ENCODE measurements at regions not wholly inside any gene's neighbourhood (a gene's known extent, or its start where the extent isn't known, plus 50 kb on each side); places are given as distances from the start of the nearest gene placed in this dataset.

DNA sequence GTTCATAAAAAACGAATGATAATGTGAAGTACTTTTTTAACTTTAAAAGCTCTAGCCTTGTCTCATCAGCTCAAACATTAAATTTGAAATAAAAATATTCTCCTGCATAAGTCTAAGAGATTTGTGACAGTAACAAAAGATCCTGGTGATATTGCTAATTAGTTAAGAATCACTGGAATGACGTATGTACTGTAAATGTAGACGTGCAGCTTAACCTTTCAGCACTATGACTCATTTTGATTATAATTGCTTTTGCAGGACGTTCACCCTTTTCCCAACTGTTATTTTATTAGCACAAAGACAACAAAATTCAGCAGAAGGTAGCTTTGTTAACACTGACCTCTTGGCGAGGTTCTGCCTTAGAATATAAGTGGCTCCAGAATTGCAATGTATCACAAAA is 68.6 kb downstream of the TENT5A start (continued):
- TF ChIP-seq ZBTB4 (CRISPR knock-in tag; IDR thresholded peaks at IDR 0.05): no peak

DNA sequence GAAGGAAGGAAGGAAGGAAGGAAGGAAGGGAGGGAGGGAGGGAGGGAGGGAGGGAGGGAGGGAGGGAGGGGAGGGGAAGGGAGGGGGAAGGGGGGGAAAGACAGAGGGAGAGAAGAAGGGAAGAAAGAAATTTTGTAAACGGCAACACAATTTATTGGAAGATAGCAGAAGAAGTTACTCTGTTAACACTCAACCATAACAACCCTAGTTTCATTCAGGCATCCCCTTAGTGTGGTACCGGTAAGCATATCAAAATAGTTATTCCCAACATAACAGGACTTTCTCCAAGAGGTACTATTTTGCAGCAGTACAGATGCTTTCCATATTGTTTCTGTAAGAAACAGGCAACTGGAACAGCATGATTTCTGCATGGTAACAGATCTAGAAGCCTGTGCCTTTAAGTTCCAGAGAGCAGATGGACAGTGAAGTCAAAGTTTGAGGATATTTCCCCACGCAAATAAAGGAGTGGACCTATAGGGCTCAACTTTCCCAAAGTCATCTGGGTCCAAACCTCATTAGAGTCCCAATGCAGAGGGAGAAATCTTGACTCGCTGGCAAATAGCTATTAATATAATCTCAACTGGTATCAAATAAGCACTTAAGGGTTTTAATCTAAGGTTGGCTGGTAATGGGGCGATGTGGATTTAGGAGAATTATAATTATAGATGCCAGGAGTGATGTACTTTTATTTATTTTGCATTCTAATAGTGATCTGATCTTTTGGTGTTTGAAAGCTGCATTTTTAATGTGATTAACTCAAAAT is 69.4 kb downstream of the TENT5A start:
- WGBS (ENCODE audit: insufficient coverage, insufficient replicate concordance, low lambda C conversion rate, missing lambda C conversion rate): 35% methylated on average over 5 of the region's 5 CpGs
- Histone ChIP-seq H3K4me2 (ENCODE audit: control insufficient read depth, insufficient read depth) (no peak overlapping the region), H3K27ac (ENCODE audit: control insufficient read depth, insufficient read depth) (no peak overlapping the region), H3K36me3 (ENCODE audit: control insufficient read depth in 2 of 2, insufficient read depth in 2 of 2, low read length in 1 of 2) (no peaks in the 10 kb centered on the region), H3K9ac (ENCODE audit: control insufficient read depth, insufficient read depth, low read length) (no peak overlapping the region), H4K20me1 (ENCODE audit: control insufficient read depth, insufficient read depth) (no peaks in the 10 kb centered on the region), H3K4me3 (no peak overlapping the region), H3K27me3 (replicated peaks in 1 of 2; ENCODE audit: control insufficient read depth in 2 of 2, insufficient read depth in 2 of 2, low read length in 1 of 2) (no peaks in the 10 kb centered on the region), H2AFZ (ENCODE audit: control insufficient read depth, low read depth, low read length) (no peak overlapping the region), H3K4me1 (ENCODE audit: control insufficient read depth, insufficient read depth, low read length) (no peaks in the 10 kb centered on the region), H3K79me2 (ENCODE audit: control insufficient read depth, insufficient read depth, low read length) (no peaks in the 10 kb centered on the region), H3K9me3 (replicated peaks; ENCODE audit: control insufficient read depth, insufficient read depth, low read length) (no peaks in the 10 kb centered on the region)
- in situ Hi-C loops (cut with MboI): no loop called here
- RAD21 ChIA-PET (ENCODE audit: unreplicated experiment): no interaction called here
- ATAC-seq (no peak), DNase-seq (ENCODE audit: low read depth, low spot score) (no peak), FAIRE-seq (no peak)
- intact Hi-C loops (cut with micrococcal nuclease; ENCODE audit: unreplicated experiment): no loop called here
- POLR2A ChIA-PET: no interaction called here
- TF ChIP-seq CHD4 (IDR thresholded peaks at IDR 0.05) (no peak), BACH1 (IDR thresholded peaks at IDR 0.05; ENCODE audit: borderline replicate concordance) (no peak), TCF7 (IDR thresholded peaks at IDR 0.05; ENCODE audit: borderline replicate concordance) (no peak), SMAD5 (IDR thresholded peaks at IDR 0.05; ENCODE audit: low read depth) (no peak), BHLHE40 (IDR thresholded peaks at IDR 0.05; ENCODE audit: borderline replicate concordance in 1 of 2, low read depth in 2 of 2, low read length in 1 of 2) (no peak), CBX5 (IDR thresholded peaks at IDR 0.05; ENCODE audit: low read depth) (no peak), RCOR1 (conservative IDR thresholded peaks at IDR 0.05; ENCODE audit: low read depth, low read length) (no peak), RAD21 (IDR thresholded peaks at IDR 0.05; ENCODE audit: insufficient read depth, low read depth, low read length) (no peak), ELK1 (IDR thresholded peaks at IDR 0.05; ENCODE audit: low read depth, low read length) (no peak)
- TF ChIP-seq, protein P1, sequence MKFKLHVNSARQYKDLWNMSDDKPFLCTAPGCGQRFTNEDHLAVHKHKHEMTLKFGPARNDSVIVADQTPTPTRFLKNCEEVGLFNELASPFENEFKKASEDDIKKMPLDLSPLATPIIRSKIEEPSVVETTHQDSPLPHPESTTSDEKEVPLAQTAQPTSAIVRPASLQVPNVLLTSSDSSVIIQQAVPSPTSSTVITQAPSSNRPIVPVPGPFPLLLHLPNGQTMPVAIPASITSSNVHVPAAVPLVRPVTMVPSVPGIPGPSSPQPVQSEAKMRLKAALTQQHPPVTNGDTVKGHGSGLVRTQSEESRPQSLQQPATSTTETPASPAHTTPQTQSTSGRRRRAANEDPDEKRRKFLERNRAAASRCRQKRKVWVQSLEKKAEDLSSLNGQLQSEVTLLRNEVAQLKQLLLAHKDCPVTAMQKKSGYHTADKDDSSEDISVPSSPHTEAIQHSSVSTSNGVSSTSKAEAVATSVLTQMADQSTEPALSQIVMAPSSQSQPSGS (IDR thresholded peaks at IDR 0.05; ENCODE audit: low read length): no peak
- TF ChIP-seq, protein P2, sequence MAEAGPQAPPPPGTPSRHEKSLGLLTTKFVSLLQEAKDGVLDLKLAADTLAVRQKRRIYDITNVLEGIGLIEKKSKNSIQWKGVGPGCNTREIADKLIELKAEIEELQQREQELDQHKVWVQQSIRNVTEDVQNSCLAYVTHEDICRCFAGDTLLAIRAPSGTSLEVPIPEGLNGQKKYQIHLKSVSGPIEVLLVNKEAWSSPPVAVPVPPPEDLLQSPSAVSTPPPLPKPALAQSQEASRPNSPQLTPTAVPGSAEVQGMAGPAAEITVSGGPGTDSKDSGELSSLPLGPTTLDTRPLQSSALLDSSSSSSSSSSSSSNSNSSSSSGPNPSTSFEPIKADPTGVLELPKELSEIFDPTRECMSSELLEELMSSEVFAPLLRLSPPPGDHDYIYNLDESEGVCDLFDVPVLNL (IDR thresholded peaks at IDR 0.05; ENCODE audit: low read depth, low read length): no peak
- no TSS peak for BruUV-seq (replicated peaks)
- CTCF ChIA-PET: no interaction called here
- SMC1A ChIA-PET (ENCODE audit: uncharacterized antibody, unreplicated experiment): interaction anchor here (0.9 to 1.8 kb wide), 6 partner anchors 26 to 298 kb away, joined by 3 to 5 read pairs (median 3); no protein-coding TSS in a partner anchor
